K562 (cell line): ENCODE measurements at regions not wholly inside any gene's neighbourhood (a gene's known extent, or its start where the extent isn't known, plus 50 kb on each side); places are given as distances from the start of the nearest gene placed in this dataset.

Experiments
- ADNP ChIP-seq: fragments of 200-800 bp; sonication (Bioruptor generic); IDR thresholded peaks from 2 replicates; pipeline ENCODE4 v1.6.1; 2016; ENCODE audit warnings: missing genetic modification characterization, missing compliant biosample characterization
- AFF4 ChIP-seq: sonication (generic); formaldehyde crosslinking; IDR thresholded peaks from 2 replicates; pipeline ENCODE4 v1.8.0; 2023; ENCODE audit warnings: mild to moderate bottlenecking, missing genetic modification reagents
- ARID4B ChIP-seq: sonication (generic); formaldehyde crosslinking; IDR thresholded peaks from 2 replicates; pipeline ENCODE4 v1.8.0; 2022; ENCODE audit warnings: mild to moderate bottlenecking, missing genetic modification reagents
- CEBPB ChIP-seq: fragments of 450-650 bp; IDR thresholded peaks from 2 replicates; pipeline ENCODE4 v1.6.1; 2016; ENCODE audit warnings: missing genetic modification characterization, missing compliant biosample characterization
- ESRRA ChIP-seq: fragments of 450-650 bp; IDR thresholded peaks from 2 replicates; pipeline ENCODE4 v1.6.1; 2014; ENCODE audit warnings: low read depth, mild to moderate bottlenecking, moderate library complexity, borderline replicate concordance
- FOXA1 ChIP-seq: fragments of 450-650 bp; IDR thresholded peaks from 2 replicates; pipeline ENCODE4 v1.6.1; 2016; ENCODE audit warnings: mild to moderate bottlenecking, borderline replicate concordance
- FOXK2 ChIP-seq, 2 experiments: fragments of 450-650 bp; IDR thresholded peaks in 1 of 2; conservative IDR thresholded peaks in 1 of 2; 2 replicates each; pipeline ENCODE4 v1.6.1; 2016; ENCODE audit warnings: low read depth in 2 of 2, mild to moderate bottlenecking in 1 of 2
- HMGXB4 ChIP-seq: sonication (generic); formaldehyde crosslinking; IDR thresholded peaks from 2 replicates; pipeline ENCODE4 v1.8.1; 2023; ENCODE audit warnings: mild to moderate bottlenecking, missing genetic modification reagents
- KAT8 ChIP-seq: fragments of 450-650 bp; IDR thresholded peaks from 2 replicates; pipeline ENCODE4 v1.6.1; 2016; ENCODE audit warnings: low read depth, mild to moderate bottlenecking
- KLF6 ChIP-seq: fragments of 250-450 bp; sonication (Bioruptor Pico); IDR thresholded peaks from 2 replicates; pipeline ENCODE4 v1.4.0; 2020; ENCODE audit warnings: mild to moderate bottlenecking, moderate library complexity, borderline replicate concordance
- OTX1 ChIP-seq: fragments of 450-650 bp; formaldehyde crosslinking; IDR thresholded peaks from 2 replicates; pipeline ENCODE4 v1.4.0; 2022; ENCODE audit warnings: mild to moderate bottlenecking
- ZBED1 ChIP-seq: IDR thresholded peaks from 2 replicates; pipeline ENCODE4 v1.6.1; 2014
- ZFPM2 ChIP-seq: fragments of 250-450 bp; sonication (Bioruptor Pico); IDR thresholded peaks from 2 replicates; pipeline ENCODE4 v1.5.1; 2022; ENCODE audit warnings: mild to moderate bottlenecking
- ZNF395 ChIP-seq: fragments of 200-800 bp; sonication (Bioruptor generic); IDR thresholded peaks from 2 replicates; pipeline ENCODE4 v1.6.1; 2017; ENCODE audit warnings: missing genetic modification characterization, missing compliant biosample characterization
- ZNF511 ChIP-seq: sonication (generic); formaldehyde crosslinking; IDR thresholded peaks from 2 replicates; pipeline ENCODE4 v1.8.0; 2022; ENCODE audit warnings: mild to moderate bottlenecking, missing genetic modification reagents

- no peak for TF ChIP-seq HMGXB4 (CRISPR knock-in tag)
- no peak for TF ChIP-seq KAT8
- TF ChIP-seq ADNP (tag): no peak
- no peak for TF ChIP-seq FOXA1
- TF ChIP-seq ZBED1: no peak
- TF ChIP-seq KLF6 (CRISPR knock-in tag): no peak
- TF ChIP-seq OTX1 (CRISPR knock-in tag): no peak
- TF ChIP-seq FOXK2 (conservative IDR thresholded peaks at IDR 0.05 in 1 of 2, IDR thresholded peaks at IDR 0.05 in 1 of 2; ENCODE audit: low read depth in 2 of 2): no peak
- TF ChIP-seq ZNF511 (CRISPR knock-in tag): no peak
- no peak for TF ChIP-seq ARID4B (CRISPR knock-in tag)
- no peak for TF ChIP-seq CEBPB (tag)
- no peak for TF ChIP-seq ZFPM2
- no peak for TF ChIP-seq ESRRA
- TF ChIP-seq ZNF395 (CRISPR knock-in tag): no peak
- TF ChIP-seq AFF4 (CRISPR knock-in tag): no peak
Observed at GRCh38 chr15:39320355-39320754, 260.5 kb upstream of the THBS1 start (continued).
